ENCODE measurements at regions not wholly inside any gene's neighbourhood (a gene's known extent, or its start where the extent isn't known, plus 50 kb on each side); places are given as distances from the start of the nearest gene placed in this dataset.
"Not testable (repeated sequence)": the region's sequence is repeated elsewhere in the genome, so short reads cannot be mapped to it uniquely, and the experiment has no call there.

GRCh38 chr1:238606896-238607295 is 716.2 kb upstream of the ZP4 start:
- intact Hi-C loops (cut with DNase I, micrococcal nuclease): no loop called here
- Mint-ChIP-seq H3K4me1 (no peaks in the 10 kb centered on the region), H3K4me3 (no peak overlapping the region), H3K27me3 (no peaks in the 10 kb centered on the region), H3K36me3 (ENCODE audit: low read depth) (no peaks in the 10 kb centered on the region), H3K27ac (no peak overlapping the region), H3K9me3 (ENCODE audit: low read depth) (peaks cover 2% of the 10 kb centered on the region)
- ChIA-PET POLR2A (no interaction called here), CTCF (no interaction called here)
- peak; percentile 23 for ATAC-seq
- DNase-seq: no peak

DNA sequence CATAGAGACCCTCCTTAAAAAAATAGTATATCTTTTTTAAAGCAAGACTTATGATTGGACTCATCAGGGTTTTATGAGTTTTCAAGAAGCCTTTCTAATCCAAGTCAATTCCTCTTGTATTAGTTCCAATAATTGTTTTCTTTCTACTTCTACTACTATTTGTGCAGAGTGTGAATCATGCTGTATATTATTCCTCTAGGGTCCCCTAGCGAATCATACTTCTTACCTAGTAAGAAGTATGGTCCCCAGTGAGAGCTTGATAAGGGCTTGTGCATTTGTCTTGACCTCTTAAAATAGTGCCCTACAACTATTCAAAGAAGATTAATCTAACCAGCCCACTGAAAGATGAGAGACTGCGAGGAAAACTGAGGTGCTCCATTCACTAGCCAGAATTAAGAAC is 715.7 kb upstream of the ZP4 start:
- H3K27me3 Mint-ChIP-seq: no peaks in the 10 kb centered on the region
- CTCF ChIA-PET: no interaction called here
- no peaks in the 10 kb centered on the region for H3K4me1 Mint-ChIP-seq
- no peak for DNase-seq
- no peak overlapping the region for H3K4me3 Mint-ChIP-seq
- POLR2A ChIA-PET: no interaction called here
- ATAC-seq: no peak
- intact Hi-C loops (cut with DNase I, micrococcal nuclease): no loop called here
- H3K36me3 Mint-ChIP-seq (ENCODE audit: low read depth): no peaks in the 10 kb centered on the region
- no peak overlapping the region for H3K27ac Mint-ChIP-seq
- peaks cover 2% of the 10 kb centered on the region for H3K9me3 Mint-ChIP-seq (ENCODE audit: low read depth)

DNA sequence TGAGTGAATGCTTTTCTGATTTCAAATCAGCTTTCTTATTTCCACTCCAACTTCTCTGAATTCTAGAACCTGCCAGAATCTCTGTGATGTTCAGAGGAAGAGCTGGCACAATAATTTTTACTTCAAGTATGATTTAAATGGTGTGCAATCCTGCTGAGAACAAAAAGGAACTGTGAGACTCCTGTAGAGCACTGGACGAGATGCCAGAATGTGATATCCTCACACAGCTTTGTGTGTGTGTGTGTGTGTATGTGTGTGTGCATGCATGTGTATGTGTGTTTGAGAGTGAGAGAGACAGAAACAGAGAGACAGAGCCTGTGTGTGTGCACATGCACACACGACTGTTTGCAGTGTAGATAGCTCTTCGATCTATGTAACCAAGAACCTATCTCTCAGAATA is 713.6 kb upstream of the ZP4 start:
- ChIA-PET POLR2A (no interaction called here), CTCF (no interaction called here)
- H3K4me1 Mint-ChIP-seq: no peaks in the 10 kb centered on the region
- H3K4me3 Mint-ChIP-seq: no peak overlapping the region
- H3K27ac Mint-ChIP-seq: no peak overlapping the region
- no peaks in the 10 kb centered on the region for H3K27me3 Mint-ChIP-seq
- peaks cover 2% of the 10 kb centered on the region for H3K9me3 Mint-ChIP-seq (ENCODE audit: low read depth)
- DNase-seq (no peak), ATAC-seq (no peak)
- H3K36me3 Mint-ChIP-seq (ENCODE audit: low read depth): no peaks in the 10 kb centered on the region
- intact Hi-C loops (cut with DNase I, micrococcal nuclease): no loop called here

DNA sequence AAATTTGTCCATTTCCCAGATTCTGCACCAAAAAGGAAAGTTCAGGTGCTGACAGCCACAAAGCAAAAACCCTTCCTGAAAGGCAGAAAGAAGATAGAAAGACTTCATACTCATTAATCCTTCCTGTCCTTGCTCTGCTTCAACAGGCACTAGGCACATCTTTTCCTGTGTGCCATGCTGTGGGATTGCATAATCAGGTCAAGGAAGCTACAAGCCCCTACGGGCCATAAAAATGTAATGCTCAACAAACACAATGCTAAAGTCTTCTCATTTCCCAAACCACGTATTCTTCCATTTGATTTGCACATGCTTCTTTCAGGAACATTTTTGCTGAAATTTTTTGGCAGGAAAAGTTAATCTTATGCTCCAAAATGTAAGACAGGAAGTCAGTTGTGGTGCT is 710.9 kb upstream of the ZP4 start:
- H3K36me3 Mint-ChIP-seq (ENCODE audit: low read depth); H3K27me3 Mint-ChIP-seq; H3K27ac Mint-ChIP-seq; POLR2A ChIA-PET; ATAC-seq; CTCF ChIA-PET; DNase-seq; H3K4me1 Mint-ChIP-seq; H3K4me3 Mint-ChIP-seq; H3K9me3 Mint-ChIP-seq (ENCODE audit: low read depth); intact Hi-C loops (cut with DNase I, micrococcal nuclease): not testable (repeated sequence)

- Mint-ChIP-seq H3K9me3 (ENCODE audit: low read depth) (peaks cover 3% of the 10 kb centered on the region), H3K27ac (no peak overlapping the region), H3K4me3 (no peak overlapping the region), H3K4me1 (no peaks in the 10 kb centered on the region), H3K27me3 (no peaks in the 10 kb centered on the region), H3K36me3 (ENCODE audit: low read depth) (no peaks in the 10 kb centered on the region)
- ChIA-PET CTCF (no interaction called here), POLR2A (no interaction called here)
- no peak for ATAC-seq
- intact Hi-C loops (cut with DNase I, micrococcal nuclease): no loop called here
- no peak for DNase-seq
These were observed 706.0 kb upstream of the ZP4 start for GRCh38 chr1:238596703-238597102.

- DNase-seq: no peak
These were observed 701.9 kb upstream of the ZP4 start for GRCh38 chr1:238592621-238593020.

DNA sequence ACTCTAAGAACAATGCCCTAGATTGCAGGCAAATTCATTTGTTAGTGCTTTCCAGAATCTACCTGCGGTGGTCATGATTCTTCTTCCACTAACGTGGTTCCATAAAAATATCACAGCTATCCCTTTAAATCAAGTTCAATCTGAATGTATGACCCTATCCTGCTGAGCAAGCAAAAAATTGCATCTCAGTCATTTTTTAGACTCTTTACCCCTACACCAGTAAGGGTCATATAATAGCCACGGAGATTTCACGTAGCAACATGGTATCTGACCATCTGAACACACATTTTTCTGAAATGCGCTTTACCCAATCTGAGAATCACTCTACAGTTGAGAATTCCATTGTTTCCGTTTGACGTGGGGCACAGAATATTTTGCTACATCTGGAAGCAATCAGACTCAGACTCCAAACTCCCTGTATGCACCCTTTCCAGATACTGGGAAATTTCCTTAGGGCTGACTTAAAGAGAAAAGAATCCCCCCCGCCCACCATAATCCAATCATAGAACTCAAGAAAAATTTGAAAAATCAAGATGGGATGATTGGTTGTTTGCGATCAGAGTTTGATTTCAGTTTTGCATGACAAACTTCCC is 699.2 kb upstream of the ZP4 start:
- no peaks in the 10 kb centered on the region for H3K4me1 Mint-ChIP-seq
- ChIA-PET CTCF (interaction anchor here (0.6 kb wide), 1 partner anchor 33 kb away, joined by 3 read pairs; no protein-coding TSS in a partner anchor), POLR2A (no interaction called here)
- H3K9me3 Mint-ChIP-seq (ENCODE audit: low read depth): peaks cover 6% of the 10 kb centered on the region
- H3K27ac Mint-ChIP-seq: no peak overlapping the region
- no peak overlapping the region for H3K4me3 Mint-ChIP-seq
- ATAC-seq (no peak), DNase-seq (no peak)
- intact Hi-C loops (cut with DNase I, micrococcal nuclease): no loop called here
- H3K27me3 Mint-ChIP-seq: no peaks in the 10 kb centered on the region
- H3K36me3 Mint-ChIP-seq (ENCODE audit: low read depth): no peaks in the 10 kb centered on the region

More at GRCh38 chr1:238592621-238593020, 701.9 kb upstream of the ZP4 start:
- intact Hi-C loops (cut with DNase I, micrococcal nuclease): no loop called here
- H3K36me3 Mint-ChIP-seq (ENCODE audit: low read depth): no peaks in the 10 kb centered on the region
- H3K9me3 Mint-ChIP-seq (ENCODE audit: low read depth): peaks cover 6% of the 10 kb centered on the region
- no peaks in the 10 kb centered on the region for H3K4me1 Mint-ChIP-seq
- no peak overlapping the region for H3K27ac Mint-ChIP-seq
- no peak for ATAC-seq
- H3K27me3 Mint-ChIP-seq: no peaks in the 10 kb centered on the region
- ChIA-PET POLR2A (no interaction called here), CTCF (no interaction called here)
- H3K4me3 Mint-ChIP-seq: no peak overlapping the region

- H3K4me3 Mint-ChIP-seq: no peak overlapping the region
- DNase-seq (no peak), ATAC-seq (no peak)
- ChIA-PET CTCF (interaction anchor here (0.6 kb wide), 1 partner anchor 71 kb away, joined by 3 read pairs; no protein-coding TSS in a partner anchor), POLR2A (no interaction called here)
- H3K27me3 Mint-ChIP-seq: no peaks in the 10 kb centered on the region
- H3K9me3 Mint-ChIP-seq (ENCODE audit: low read depth): peaks cover 3% of the 10 kb centered on the region
- intact Hi-C loops (cut with DNase I, micrococcal nuclease): no loop called here
- H3K4me1 Mint-ChIP-seq: no peaks in the 10 kb centered on the region
- H3K36me3 Mint-ChIP-seq (ENCODE audit: low read depth): no peaks in the 10 kb centered on the region
- no peak overlapping the region for H3K27ac Mint-ChIP-seq
These were observed 692.1 kb upstream of the ZP4 start for GRCh38 chr1:238582816-238583215.

- H3K36me3 Mint-ChIP-seq (ENCODE audit: low read depth): no peaks in the 10 kb centered on the region
- ChIA-PET POLR2A (no interaction called here), CTCF (no interaction called here)
- ATAC-seq (no peak), DNase-seq (no peak)
- H3K27ac Mint-ChIP-seq: no peak overlapping the region
- intact Hi-C loops (cut with DNase I, micrococcal nuclease): no loop called here
- H3K4me1 Mint-ChIP-seq: no peaks in the 10 kb centered on the region
- H3K27me3 Mint-ChIP-seq: no peaks in the 10 kb centered on the region
- H3K4me3 Mint-ChIP-seq: no peak overlapping the region
- H3K9me3 Mint-ChIP-seq (ENCODE audit: low read depth): no peaks in the 10 kb centered on the region
These were observed 690.6 kb upstream of the ZP4 start for GRCh38 chr1:238581332-238581731.

GRCh38 chr1:238568735-238569134 is 678.0 kb upstream of the ZP4 start:
- ATAC-seq (no peak), DNase-seq (no peak)
- H3K36me3 Mint-ChIP-seq (ENCODE audit: low read depth): no peaks in the 10 kb centered on the region
- H3K9me3 Mint-ChIP-seq (ENCODE audit: low read depth): peaks cover 8% of the 10 kb centered on the region
- H3K4me3 Mint-ChIP-seq: no peak overlapping the region
- CTCF ChIA-PET: no interaction called here
- H3K27me3 Mint-ChIP-seq: no peaks in the 10 kb centered on the region
- no peaks in the 10 kb centered on the region for H3K4me1 Mint-ChIP-seq
- no peak overlapping the region for H3K27ac Mint-ChIP-seq
- intact Hi-C loops (cut with DNase I, micrococcal nuclease): no loop called here
- POLR2A ChIA-PET: no interaction called here

DNA sequence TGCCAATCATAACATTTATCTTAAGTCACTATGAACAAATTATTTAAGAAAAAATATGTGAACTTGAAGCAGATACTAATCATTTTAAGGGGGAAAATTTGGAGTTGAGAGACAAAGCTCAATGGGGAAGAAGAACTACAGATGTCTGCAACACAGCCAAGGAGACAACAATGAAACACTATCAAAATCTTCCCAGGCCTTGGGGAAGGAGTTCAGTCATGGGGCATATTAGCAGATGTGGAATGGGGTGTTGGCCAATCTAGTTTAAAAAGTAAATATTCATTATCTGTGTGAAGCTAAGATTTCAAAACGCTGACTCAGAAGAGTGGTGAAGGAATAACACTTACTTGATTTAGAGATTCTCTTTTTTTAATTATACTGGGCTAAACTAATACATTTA is 671.6 kb upstream of the ZP4 start:
- H3K4me1 Mint-ChIP-seq: no peaks in the 10 kb centered on the region
- H3K9me3 Mint-ChIP-seq (ENCODE audit: low read depth): peaks cover 8% of the 10 kb centered on the region
- ATAC-seq: no peak
- H3K36me3 Mint-ChIP-seq (ENCODE audit: low read depth): no peaks in the 10 kb centered on the region
- intact Hi-C loops (cut with DNase I, micrococcal nuclease): no loop called here
- DNase-seq: no peak
- no peak overlapping the region for H3K27ac Mint-ChIP-seq
- no peak overlapping the region for H3K4me3 Mint-ChIP-seq
- ChIA-PET CTCF (no interaction called here), POLR2A (no interaction called here)
- H3K27me3 Mint-ChIP-seq: no peaks in the 10 kb centered on the region

DNA sequence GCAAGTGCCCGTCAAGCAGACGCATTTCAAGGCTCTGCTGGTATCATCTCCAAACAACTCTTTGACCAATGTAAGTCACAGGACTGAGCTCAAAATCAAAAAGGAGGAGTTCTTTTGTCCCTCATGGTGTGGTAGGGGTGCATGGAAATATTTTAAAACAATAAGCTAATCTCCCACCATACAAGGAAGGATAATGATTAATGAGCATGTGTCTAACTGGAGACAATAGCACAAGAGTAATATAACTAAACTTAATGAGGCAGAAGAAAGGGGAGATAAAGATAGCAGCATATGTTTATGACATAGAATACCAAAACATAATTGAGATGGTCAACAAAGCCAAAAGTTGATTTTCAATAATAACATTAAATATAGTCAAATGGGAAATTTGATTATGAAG is 668.0 kb upstream of the ZP4 start:
- H3K4me3 Mint-ChIP-seq: no peak overlapping the region
- peaks cover 2% of the 10 kb centered on the region for H3K9me3 Mint-ChIP-seq (ENCODE audit: low read depth)
- intact Hi-C loops (cut with DNase I, micrococcal nuclease): no loop called here
- no peaks in the 10 kb centered on the region for H3K36me3 Mint-ChIP-seq (ENCODE audit: low read depth)
- CTCF ChIA-PET: no interaction called here
- no peaks in the 10 kb centered on the region for H3K4me1 Mint-ChIP-seq
- ATAC-seq (no peak), DNase-seq (no peak)
- POLR2A ChIA-PET: no interaction called here
- H3K27me3 Mint-ChIP-seq: no peaks in the 10 kb centered on the region
- no peak overlapping the region for H3K27ac Mint-ChIP-seq

DNA sequence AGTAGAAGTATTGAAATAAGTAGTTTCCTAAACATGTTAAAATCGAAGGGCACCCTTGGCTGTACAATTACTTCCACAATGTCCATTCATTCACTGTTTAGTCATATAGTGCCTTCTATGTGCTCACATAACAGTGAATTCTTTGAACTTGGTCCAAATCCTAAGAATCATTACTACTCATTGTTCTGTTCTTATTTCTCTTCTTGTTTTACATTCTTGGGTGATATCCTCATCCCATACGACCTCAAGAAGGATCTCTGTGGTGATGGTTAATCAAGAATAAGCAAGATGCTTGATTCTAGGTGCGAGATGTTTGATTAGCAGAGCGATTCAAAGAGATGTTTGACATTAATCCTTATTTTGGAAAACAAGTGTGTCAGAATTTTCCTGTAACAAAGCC is 667.4 kb upstream of the ZP4 start:
- POLR2A ChIA-PET: no interaction called here
- Mint-ChIP-seq H3K27me3 (no peaks in the 10 kb centered on the region), H3K36me3 (ENCODE audit: low read depth) (no peaks in the 10 kb centered on the region), H3K4me1 (no peaks in the 10 kb centered on the region), H3K27ac (no peak overlapping the region), H3K9me3 (ENCODE audit: low read depth) (peaks cover 2% of the 10 kb centered on the region), H3K4me3 (no peak overlapping the region)
- DNase-seq (no peak), ATAC-seq (no peak)
- CTCF ChIA-PET: no interaction called here
- intact Hi-C loops (cut with DNase I, micrococcal nuclease): no loop called here
